CD8-positive, alpha-beta memory T cell (primary cell): ENCODE measurements at regions not wholly inside any gene's neighbourhood (a gene's known extent, or its start where the extent isn't known, plus 50 kb on each side); places are given as distances from the start of the nearest gene placed in this dataset.

ENCODE experiments used
- CTCF ChIA-PET: fragments of 350-600 bp; sonication (Branson Sonifier 250); formaldehyde crosslinking; loops from one replicate; lab custom pipeline; 2021; ENCODE audit warnings: antibody characterized with exemption; lab: Charles Lee
- POLR2A ChIA-PET: fragments of 350-600 bp; sonication (Branson Sonifier 250); formaldehyde crosslinking; loops from one replicate; lab custom pipeline; 2021; ENCODE audit warnings: antibody characterized with exemption; lab: Charles Lee
- DNase-seq, 5 donors: peaks; one replicate each; pipeline versions ENCODE4 v3.0.0 to v3.0.0-alpha.2; 2020 to 2022; ENCODE audit warnings: mixed read lengths in 1 of 5
- H3K27ac ChIP-seq: one replicate; pipeline ENCODE4 v1.7.0; 2013; ENCODE audit warnings: low read depth, mild to moderate bottlenecking, low read length, moderate library complexity
- H3K27me3 ChIP-seq: 2 replicates; pipeline ENCODE4 v1.7.0; 2013; ENCODE audit warnings: low read length, mild to moderate bottlenecking; ENCODE audit not compliant: insufficient read depth, poor library complexity, severe bottlenecking
- H3K36me3 ChIP-seq: 2 replicates; pipeline ENCODE4 v1.7.0; 2013; ENCODE audit warnings: mild to moderate bottlenecking, low read length, moderate library complexity; ENCODE audit not compliant: insufficient read depth
- H3K4me1 ChIP-seq: 2 replicates; pipeline ENCODE4 v1.7.0; 2013; ENCODE audit warnings: mild to moderate bottlenecking, low read length, moderate library complexity; ENCODE audit not compliant: insufficient read depth
- H3K4me3 ChIP-seq: 2 replicates; pipeline ENCODE4 v1.7.0; 2013; ENCODE audit warnings: mild to moderate bottlenecking, low read length
- H3K9me3 ChIP-seq: 2 replicates; pipeline ENCODE4 v1.7.0; 2013; ENCODE audit warnings: mild to moderate bottlenecking, low read length
- H3K27ac Mint-ChIP-seq, 8 donors: one replicate each; pipeline ENCODE4 v1.8.0; 2020 to 2021; ENCODE audit warnings: mixed read lengths in 8 of 8, mild to moderate bottlenecking in 6 of 8, inconsistent platforms in 3 of 8, moderate library complexity in 3 of 8
- H3K27me3 Mint-ChIP-seq, 2 donors: one replicate each; pipeline ENCODE4 v1.8.0; 2020 to 2021; ENCODE audit warnings: mixed read lengths in 2 of 2, mild to moderate bottlenecking in 1 of 2, moderate library complexity in 1 of 2
- H3K36me3 Mint-ChIP-seq, 3 donors: one replicate each; pipeline ENCODE4 v1.8.0; 2020 to 2021; ENCODE audit warnings: mixed read lengths in 3 of 3, inconsistent platforms in 1 of 3, mild to moderate bottlenecking in 1 of 3
- H3K4me1 Mint-ChIP-seq, 3 donors: one replicate each; pipeline ENCODE4 v1.8.0; 2020 to 2021; ENCODE audit warnings: mixed read lengths in 3 of 3, inconsistent platforms in 1 of 3, mild to moderate bottlenecking in 1 of 3
- H3K4me3 Mint-ChIP-seq, 7 donors: one replicate each; pipeline ENCODE4 v1.8.0; 2020 to 2021; ENCODE audit warnings: mixed read lengths in 7 of 7, mild to moderate bottlenecking in 6 of 7, moderate library complexity in 4 of 7, inconsistent platforms in 2 of 7
- H3K9me3 Mint-ChIP-seq, 5 donors: one replicate each; pipeline ENCODE4 v1.8.0; 2020 to 2022; ENCODE audit warnings: mixed read lengths in 5 of 5, mild to moderate bottlenecking in 3 of 5, moderate library complexity in 2 of 5, inconsistent platforms in 1 of 5

GRCh38 chr13:79862515-79862914, 381.6 kb downstream of the NDFIP2 start:
- CTCF ChIA-PET, result no interaction called here
- no peak overlapping the region for H3K27ac ChIP-seq
- H3K4me1 ChIP-seq, result no peaks in the 10 kb centered on the region
- H3K4me3 Mint-ChIP-seq, result no peak overlapping the region
- H3K4me1 Mint-ChIP-seq, result no peaks in the 10 kb centered on the region
- no peaks in the 10 kb centered on the region for H3K9me3 ChIP-seq
- no peaks in the 10 kb centered on the region for H3K27me3 ChIP-seq
- H3K27me3 Mint-ChIP-seq, result peaks cover 0 to 2% of the 10 kb centered on the region in 2 donors
- DNase-seq, result no peak
- no peak overlapping the region for H3K27ac Mint-ChIP-seq
- POLR2A ChIA-PET, result no interaction called here
- H3K9me3 Mint-ChIP-seq, result peaks cover 0 to 6% (median 0%) of the 10 kb centered on the region in 5 donors
- H3K36me3 ChIP-seq, result no peaks in the 10 kb centered on the region
- H3K4me3 ChIP-seq, result no peak overlapping the region
- H3K36me3 Mint-ChIP-seq, result no peaks in the 10 kb centered on the region

DNA sequence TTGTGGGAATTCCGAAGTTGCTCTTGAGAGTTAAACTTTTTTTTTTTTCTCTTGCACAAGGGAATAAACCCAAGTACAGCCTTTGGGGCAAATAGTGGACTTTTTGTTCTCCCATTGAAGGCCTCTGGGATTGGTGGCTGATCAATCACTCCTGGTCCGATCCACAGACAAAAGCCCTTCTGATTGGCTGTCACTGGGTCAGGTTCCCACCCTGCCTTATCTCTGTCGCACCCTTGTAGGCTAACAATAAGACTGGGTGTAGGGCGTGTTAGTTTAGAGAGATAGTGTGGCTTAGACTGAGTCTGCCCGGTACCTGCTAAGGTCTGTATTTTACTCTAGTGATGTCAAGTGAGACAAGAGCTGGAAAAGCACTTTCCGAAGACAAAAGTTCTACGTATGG, 380.8 kb downstream of the NDFIP2 start:
- Mint-ChIP-seq H3K9me3 (peaks cover 0 to 6% (median 0%) of the 10 kb centered on the region in 5 donors), H3K4me1 (no peaks in the 10 kb centered on the region), H3K4me3 (no peak overlapping the region), H3K27me3 (peaks cover 0 to 2% of the 10 kb centered on the region in 2 donors), H3K27ac (no peak overlapping the region), H3K36me3 (no peaks in the 10 kb centered on the region)
- ChIA-PET POLR2A (no interaction called here), CTCF (no interaction called here)
- no peaks in the 10 kb centered on the region for H3K9me3 ChIP-seq
- no peaks in the 10 kb centered on the region for H3K4me1 ChIP-seq
- H3K36me3 ChIP-seq, result no peaks in the 10 kb centered on the region
- H3K27ac ChIP-seq, result no peak overlapping the region
- no peaks in the 10 kb centered on the region for H3K27me3 ChIP-seq
- DNase-seq, result no peak
- H3K4me3 ChIP-seq, result no peak overlapping the region

DNA sequence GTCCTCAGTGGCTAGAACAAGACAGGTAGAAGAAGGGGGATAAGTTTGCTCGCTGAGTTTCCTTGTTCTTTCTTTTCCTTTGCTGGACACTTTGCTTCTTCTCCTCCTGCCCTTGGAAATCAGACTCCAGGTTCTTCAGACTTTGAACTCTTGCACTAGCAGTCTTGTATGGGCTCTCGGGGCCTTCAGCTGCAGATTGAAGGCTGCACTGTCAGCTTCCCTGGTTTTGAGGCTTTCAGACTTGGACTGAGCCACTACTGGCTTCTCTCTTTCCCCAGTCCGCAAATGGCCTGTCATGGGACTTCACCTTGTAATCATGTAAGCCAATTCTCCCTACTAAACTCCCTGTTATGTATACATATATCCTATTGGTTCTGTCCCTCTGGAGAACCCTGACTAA, 379.8 kb downstream of the NDFIP2 start:
- H3K27ac Mint-ChIP-seq, result no peak overlapping the region
- H3K27ac ChIP-seq, result no peak overlapping the region
- peaks cover 0 to 2% of the 10 kb centered on the region in 2 donors for H3K27me3 Mint-ChIP-seq
- H3K36me3 Mint-ChIP-seq, result no peaks in the 10 kb centered on the region
- H3K4me1 ChIP-seq, result no peaks in the 10 kb centered on the region
- DNase-seq, result no peak
- H3K27me3 ChIP-seq, result no peaks in the 10 kb centered on the region
- CTCF ChIA-PET, result no interaction called here
- H3K4me3 Mint-ChIP-seq, result no peak overlapping the region
- peaks cover 0 to 6% (median 0%) of the 10 kb centered on the region in 5 donors for H3K9me3 Mint-ChIP-seq
- H3K9me3 ChIP-seq, result no peaks in the 10 kb centered on the region
- no peaks in the 10 kb centered on the region for H3K36me3 ChIP-seq
- POLR2A ChIA-PET, result no interaction called here
- H3K4me3 ChIP-seq, result no peak overlapping the region
- no peaks in the 10 kb centered on the region for H3K4me1 Mint-ChIP-seq

DNA sequence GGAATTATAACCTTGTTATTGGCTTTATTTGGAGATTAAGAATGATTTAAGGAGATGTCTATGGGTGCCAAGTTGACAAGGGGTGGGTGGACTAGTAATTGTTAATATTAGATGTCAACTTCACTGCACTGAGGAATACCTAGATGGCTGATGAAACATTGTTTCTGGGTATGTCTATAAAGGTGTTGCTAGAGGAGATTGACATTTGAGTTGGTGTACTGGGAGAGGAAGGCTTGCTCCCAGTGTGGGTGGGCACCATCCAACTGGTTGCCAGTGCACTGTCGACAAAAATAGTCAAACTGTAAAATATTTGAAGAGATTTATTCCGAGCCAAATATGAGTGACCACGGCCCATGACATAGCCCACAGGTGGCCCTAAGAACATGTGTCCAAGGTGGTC, 378.8 kb downstream of the NDFIP2 start:
- Histone ChIP-seq H3K36me3 (no peaks in the 10 kb centered on the region), H3K27me3 (no peaks in the 10 kb centered on the region), H3K27ac (no peak overlapping the region), H3K9me3 (no peaks in the 10 kb centered on the region), H3K4me1 (no peaks in the 10 kb centered on the region), H3K4me3 (no peak overlapping the region)
- H3K27me3 Mint-ChIP-seq, result no peaks in the 10 kb centered on the region
- H3K36me3 Mint-ChIP-seq, result no peaks in the 10 kb centered on the region
- no peak overlapping the region for H3K27ac Mint-ChIP-seq
- ChIA-PET POLR2A (no interaction called here), CTCF (no interaction called here)
- H3K4me3 Mint-ChIP-seq, result no peak overlapping the region
- H3K9me3 Mint-ChIP-seq, result peaks cover 0 to 6% (median 0%) of the 10 kb centered on the region in 5 donors
- no peaks in the 10 kb centered on the region for H3K4me1 Mint-ChIP-seq
- no peak for DNase-seq

- CTCF ChIA-PET, result no interaction called here
- no peak overlapping the region for H3K4me3 Mint-ChIP-seq
- no peak for DNase-seq
- H3K36me3 Mint-ChIP-seq, result no peaks in the 10 kb centered on the region
- H3K27ac ChIP-seq, result no peak overlapping the region
- POLR2A ChIA-PET, result no interaction called here
- no peaks in the 10 kb centered on the region for H3K9me3 ChIP-seq
- H3K4me1 ChIP-seq, result no peaks in the 10 kb centered on the region
- no peaks in the 10 kb centered on the region for H3K36me3 ChIP-seq
- no peak overlapping the region for H3K27ac Mint-ChIP-seq
- no peaks in the 10 kb centered on the region for H3K4me1 Mint-ChIP-seq
- H3K27me3 Mint-ChIP-seq, result no peaks in the 10 kb centered on the region
- no peak overlapping the region for H3K4me3 ChIP-seq
- peaks cover 0 to 2% (median 0%) of the 10 kb centered on the region in 5 donors for H3K9me3 Mint-ChIP-seq
- H3K27me3 ChIP-seq, result no peaks in the 10 kb centered on the region
These were observed 372.3 kb downstream of the NDFIP2 start for GRCh38 chr13:79853251-79853650.

- H3K4me1 Mint-ChIP-seq, result no peaks in the 10 kb centered on the region
- H3K9me3 ChIP-seq, result no peaks in the 10 kb centered on the region
- H3K27me3 Mint-ChIP-seq, result no peaks in the 10 kb centered on the region
- H3K27ac ChIP-seq, result no peak overlapping the region
- H3K27me3 ChIP-seq, result no peaks in the 10 kb centered on the region
- H3K27ac Mint-ChIP-seq, result no peak overlapping the region
- no peak overlapping the region for H3K4me3 Mint-ChIP-seq
- H3K9me3 Mint-ChIP-seq, result peaks cover 0 to 2% (median 0%) of the 10 kb centered on the region in 5 donors
- H3K4me1 ChIP-seq, result no peaks in the 10 kb centered on the region
- H3K4me3 ChIP-seq, result no peak overlapping the region
- H3K36me3 Mint-ChIP-seq, result no peaks in the 10 kb centered on the region
- DNase-seq, result no peak
- ChIA-PET POLR2A (no interaction called here), CTCF (no interaction called here)
- H3K36me3 ChIP-seq, result no peaks in the 10 kb centered on the region
These were observed 370.4 kb downstream of the NDFIP2 start for GRCh38 chr13:79851318-79851717.

DNA sequence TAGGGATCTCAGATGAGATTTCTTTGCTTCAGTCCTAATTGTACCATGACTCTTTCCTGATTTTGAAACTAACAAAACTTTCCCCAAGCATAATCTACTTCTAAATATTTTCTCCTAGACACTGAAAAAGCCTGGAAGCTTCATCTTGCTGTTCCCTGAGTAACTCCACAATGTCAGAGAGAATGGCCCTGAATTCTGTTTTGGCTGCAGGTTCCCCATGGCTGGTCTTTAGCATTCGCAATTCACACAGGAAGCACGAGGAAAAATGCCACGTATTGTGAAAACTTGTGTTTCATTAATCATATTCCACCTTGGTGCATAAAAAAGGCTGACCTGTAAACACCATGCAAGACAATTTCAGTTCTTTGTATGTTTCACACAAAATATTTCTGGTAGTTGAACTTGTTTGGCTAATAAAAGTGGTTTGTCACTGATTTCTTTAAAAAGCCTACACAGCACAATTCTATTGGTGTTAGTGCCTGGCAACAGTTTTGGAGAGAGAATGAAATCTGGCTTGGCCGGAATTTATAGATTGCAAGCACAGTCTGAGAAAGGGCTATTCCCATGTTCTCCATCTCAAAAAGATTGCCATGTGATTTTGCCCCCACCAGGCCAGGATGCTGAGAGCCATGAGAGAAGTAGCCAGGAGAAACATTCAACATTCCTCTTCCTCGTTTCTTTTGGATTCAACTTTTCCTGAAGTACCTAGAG, 367.1 kb downstream of the NDFIP2 start:
- H3K27ac Mint-ChIP-seq, result no peak overlapping the region
- no peaks in the 10 kb centered on the region for H3K4me1 Mint-ChIP-seq
- Histone ChIP-seq H3K36me3 (no peaks in the 10 kb centered on the region), H3K27me3 (no peaks in the 10 kb centered on the region), H3K9me3 (no peaks in the 10 kb centered on the region), H3K27ac (no peak overlapping the region), H3K4me3 (no peak overlapping the region), H3K4me1 (no peaks in the 10 kb centered on the region)
- no peaks in the 10 kb centered on the region for H3K27me3 Mint-ChIP-seq
- no peaks in the 10 kb centered on the region for H3K36me3 Mint-ChIP-seq
- ChIA-PET POLR2A (no interaction called here), CTCF (no interaction called here)
- H3K4me3 Mint-ChIP-seq, result no peak overlapping the region
- DNase-seq, result no peak
- H3K9me3 Mint-ChIP-seq, result peaks cover 0 to 2% (median 0%) of the 10 kb centered on the region in 5 donors

- no peaks in the 10 kb centered on the region for H3K27me3 ChIP-seq
- H3K27ac ChIP-seq, result no peak overlapping the region
- H3K9me3 ChIP-seq, result no peaks in the 10 kb centered on the region
- H3K4me1 ChIP-seq, result no peaks in the 10 kb centered on the region
- CTCF ChIA-PET, result no interaction called here
- no peak overlapping the region for H3K4me3 ChIP-seq
- no peak for DNase-seq
- H3K36me3 ChIP-seq, result no peaks in the 10 kb centered on the region
- Mint-ChIP-seq H3K4me3 (no peak overlapping the region), H3K4me1 (no peaks in the 10 kb centered on the region), H3K27me3 (no peaks in the 10 kb centered on the region), H3K27ac (no peak overlapping the region), H3K9me3 (peaks cover 0 to 2% (median 0%) of the 10 kb centered on the region in 5 donors), H3K36me3 (no peaks in the 10 kb centered on the region)
- POLR2A ChIA-PET, result no interaction called here
These were observed 365.4 kb downstream of the NDFIP2 start for GRCh38 chr13:79846386-79846785.
